Dendritic cell treated with granulocyte-macrophage colony-stimulating factor and Interleukin-4, amounts not matched to agents 40 ng/mL and 50 ng/mL, for 4 days (primary cell): ENCODE measurements at regions not wholly inside any gene's neighbourhood (a gene's known extent, or its start where the extent isn't known, plus 50 kb on each side); places are given as distances from the start of the nearest gene placed in this dataset.
"Not testable (repeated sequence)": the region's sequence is repeated elsewhere in the genome, so short reads cannot be mapped to it uniquely, and the experiment has no call there.

Source experiments
- H3K27ac Mint-ChIP-seq: one replicate; pipeline ENCODE4 v1.8.0; 2022; ENCODE audit warnings: mild to moderate bottlenecking, mixed read lengths
- H3K27me3 Mint-ChIP-seq: one replicate; pipeline ENCODE4 v1.8.0; 2022; ENCODE audit warnings: mild to moderate bottlenecking, mixed read lengths
- H3K36me3 Mint-ChIP-seq: one replicate; pipeline ENCODE4 v1.8.0; 2022; ENCODE audit warnings: low read depth, mixed read lengths
- H3K4me1 Mint-ChIP-seq: one replicate; pipeline ENCODE4 v1.8.0; 2022; ENCODE audit warnings: low read depth, mixed read lengths
- H3K4me3 Mint-ChIP-seq: one replicate; pipeline ENCODE4 v1.8.0; 2022; ENCODE audit warnings: mild to moderate bottlenecking, moderate library complexity, mixed read lengths
- H3K9me3 Mint-ChIP-seq: one replicate; pipeline ENCODE4 v1.8.0; 2022; ENCODE audit warnings: mixed read lengths
- intact Hi-C: fragments of 100-400 bp; cut with micrococcal nuclease; formaldehyde crosslinking; loops from one replicate; pipeline ENCODE4 v1.15.0; 2022

DNA sequence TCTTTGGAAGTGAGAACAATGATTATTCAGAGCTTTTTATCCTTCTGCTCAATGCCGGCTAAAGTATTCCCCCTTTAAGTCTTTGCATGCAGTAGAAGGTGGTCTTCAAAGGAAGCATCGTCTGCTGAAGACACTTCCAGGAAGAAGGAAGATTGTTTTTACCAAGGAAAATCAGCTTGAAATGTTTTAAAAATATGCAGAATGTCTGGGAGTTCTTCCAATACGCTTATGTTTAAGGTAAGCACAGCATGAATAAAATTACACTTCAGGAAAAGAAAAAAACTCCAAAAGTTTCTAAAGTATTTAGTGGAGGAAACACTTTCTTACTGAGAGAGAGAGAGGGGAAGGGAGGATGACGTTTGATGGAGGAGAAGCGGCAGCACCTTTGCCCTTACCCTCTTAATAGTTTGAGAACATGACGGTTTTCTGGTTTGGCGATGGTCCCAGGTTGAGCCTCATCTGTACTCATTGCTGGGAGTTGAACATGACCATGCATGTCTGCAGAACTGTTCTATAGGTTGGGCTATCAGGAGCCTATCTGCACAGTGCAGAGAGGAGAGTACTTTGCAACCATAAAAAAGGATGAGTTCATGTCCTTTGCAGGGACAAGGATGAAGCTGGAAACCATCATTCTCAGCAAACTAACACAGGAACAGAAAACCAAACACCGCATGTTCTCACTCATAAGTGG is 338.1 kb downstream of the ACTR3B start:
- Mint-ChIP-seq H3K4me1 (no peaks in the 10 kb centered on the region), H3K9me3 (peaks cover 24% of the 10 kb centered on the region), H3K4me3 (no peak overlapping the region), H3K36me3 (no peaks in the 10 kb centered on the region), H3K27ac (no peak overlapping the region), H3K27me3 (no peaks in the 10 kb centered on the region)
- intact Hi-C loops = no loop called here

DNA sequence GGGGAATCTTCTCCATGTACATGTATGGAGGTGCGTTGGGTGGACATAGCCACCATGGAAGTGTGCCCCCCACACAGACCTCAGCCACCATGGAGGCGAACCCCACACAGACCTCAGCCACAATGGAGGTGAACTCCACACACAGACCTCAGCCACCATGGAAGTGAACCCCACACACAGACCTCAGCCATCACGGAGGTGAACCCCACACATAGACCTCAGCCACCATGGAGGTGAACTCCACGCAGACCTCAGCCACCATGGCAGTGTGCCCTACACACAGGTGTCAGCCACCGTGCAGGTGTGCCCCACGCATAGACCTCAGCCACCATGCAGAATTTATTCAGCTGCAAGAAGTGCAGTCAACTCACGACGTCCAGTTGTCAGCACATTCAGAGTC is 339.7 kb downstream of the ACTR3B start:
- no peaks in the 10 kb centered on the region for H3K36me3 Mint-ChIP-seq
- H3K27me3 Mint-ChIP-seq = no peaks in the 10 kb centered on the region
- H3K4me3 Mint-ChIP-seq = no peak overlapping the region
- peaks cover 16% of the 10 kb centered on the region for H3K9me3 Mint-ChIP-seq
- H3K4me1 Mint-ChIP-seq = no peaks in the 10 kb centered on the region
- no peak overlapping the region for H3K27ac Mint-ChIP-seq
- intact Hi-C loops = no loop called here

GRCh38 chr7:153100691-153101237 is 341.2 kb downstream of the ACTR3B start:
- Mint-ChIP-seq H3K4me3 (no peak overlapping the region), H3K36me3 (no peaks in the 10 kb centered on the region), H3K9me3 (peaks cover 9% of the 10 kb centered on the region), H3K27me3 (no peaks in the 10 kb centered on the region), H3K27ac (no peak overlapping the region), H3K4me1 (no peaks in the 10 kb centered on the region)
- intact Hi-C loops = no loop called here

DNA sequence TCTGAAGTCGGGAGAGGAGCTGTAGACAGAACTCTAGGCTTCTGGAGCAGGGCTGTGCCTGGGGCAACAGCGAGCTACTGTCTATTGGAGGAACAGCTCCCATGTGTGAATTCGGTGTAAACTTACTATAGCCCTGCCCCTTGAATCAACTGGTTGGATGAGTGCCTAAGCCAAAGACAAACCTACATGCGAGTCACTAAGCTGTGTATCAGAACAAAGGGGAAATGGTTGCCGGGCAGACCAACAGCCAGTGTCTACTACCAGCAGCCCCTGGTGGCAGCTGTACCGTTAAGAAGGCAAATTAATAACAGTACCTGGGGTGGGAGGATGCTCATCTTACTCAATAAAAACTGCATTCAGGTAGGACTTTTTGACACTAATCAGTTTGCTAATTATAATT is 343.6 kb downstream of the ACTR3B start:
- Mint-ChIP-seq H3K27ac (no peak overlapping the region), H3K9me3 (peaks cover 10% of the 10 kb centered on the region)

DNA sequence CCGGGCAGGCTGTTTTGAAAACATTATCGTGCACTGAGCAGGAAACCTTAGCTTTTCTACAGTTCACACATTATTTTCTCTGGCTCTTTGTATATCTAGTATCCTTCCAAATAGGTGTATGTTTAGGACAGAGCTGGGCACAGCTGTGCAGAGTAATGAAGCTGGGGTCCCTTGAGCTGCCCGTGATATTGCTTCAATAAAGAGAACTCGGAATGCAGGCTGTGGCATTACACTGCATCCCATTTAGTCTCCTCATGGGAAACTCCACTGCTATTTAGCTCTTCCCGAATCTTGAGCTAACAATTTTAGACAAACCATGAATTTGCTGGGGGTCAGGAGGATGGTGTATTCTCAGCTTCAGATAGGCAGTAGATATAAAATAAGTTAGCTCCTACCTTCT is 348.3 kb downstream of the ACTR3B start:
- Mint-ChIP-seq H3K4me3 (no peak overlapping the region), H3K27ac (no peak overlapping the region), H3K4me1 (no peaks in the 10 kb centered on the region)

More for the DNA sequence above, 343.6 kb downstream of the ACTR3B start:
- H3K36me3 Mint-ChIP-seq = no peaks in the 10 kb centered on the region
- no peaks in the 10 kb centered on the region for H3K4me1 Mint-ChIP-seq
- no peaks in the 10 kb centered on the region for H3K27me3 Mint-ChIP-seq
- intact Hi-C loops = no loop called here
- no peak overlapping the region for H3K4me3 Mint-ChIP-seq

DNA sequence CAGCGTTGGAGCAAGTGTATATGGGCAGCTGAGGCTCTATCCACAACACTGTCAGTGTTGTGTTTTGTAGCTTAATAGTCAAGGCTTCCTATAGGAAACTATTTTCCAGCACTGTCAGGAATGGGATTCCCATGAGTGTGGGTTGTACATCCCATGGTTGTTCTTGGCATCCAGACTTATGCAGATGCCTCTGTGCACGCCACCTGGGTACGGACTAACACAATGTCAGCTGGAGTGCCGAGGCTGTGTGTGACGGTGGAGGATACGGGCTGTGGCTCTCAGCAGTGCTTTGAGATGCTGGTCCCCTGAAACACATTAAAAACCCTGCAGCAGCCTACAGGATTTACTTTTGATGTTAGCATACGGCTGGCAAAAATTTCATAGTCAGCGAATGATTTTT is 350.0 kb downstream of the ACTR3B start:
- no peaks in the 10 kb centered on the region for H3K27me3 Mint-ChIP-seq
- no peaks in the 10 kb centered on the region for H3K4me1 Mint-ChIP-seq
- no peaks in the 10 kb centered on the region for H3K36me3 Mint-ChIP-seq
- no peak overlapping the region for H3K27ac Mint-ChIP-seq
- no peak overlapping the region for H3K4me3 Mint-ChIP-seq
- intact Hi-C loops = no loop called here
- H3K9me3 Mint-ChIP-seq = peaks cover 51% of the 10 kb centered on the region

More for the DNA sequence above, 348.3 kb downstream of the ACTR3B start:
- H3K27me3 Mint-ChIP-seq = no peaks in the 10 kb centered on the region
- peaks cover 39% of the 10 kb centered on the region for H3K9me3 Mint-ChIP-seq
- intact Hi-C loops = no loop called here
- no peaks in the 10 kb centered on the region for H3K36me3 Mint-ChIP-seq

GRCh38 chr7:153110606-153111005 is 351.1 kb downstream of the ACTR3B start:
- Mint-ChIP-seq H3K27me3 (no peaks in the 10 kb centered on the region), H3K4me3 (no peak overlapping the region), H3K9me3 (peaks cover 45% of the 10 kb centered on the region), H3K36me3 (no peaks in the 10 kb centered on the region), H3K27ac (no peak overlapping the region), H3K4me1 (no peaks in the 10 kb centered on the region)
- intact Hi-C loops = no loop called here

GRCh38 chr7:153122255-153122654 is 362.7 kb downstream of the ACTR3B start:
- H3K27ac Mint-ChIP-seq, H3K4me1 Mint-ChIP-seq, H3K27me3 Mint-ChIP-seq, intact Hi-C loops, H3K36me3 Mint-ChIP-seq, H3K4me3 Mint-ChIP-seq: not testable (repeated sequence)
- peaks cover 35% of the 10 kb centered on the region for H3K9me3 Mint-ChIP-seq

DNA sequence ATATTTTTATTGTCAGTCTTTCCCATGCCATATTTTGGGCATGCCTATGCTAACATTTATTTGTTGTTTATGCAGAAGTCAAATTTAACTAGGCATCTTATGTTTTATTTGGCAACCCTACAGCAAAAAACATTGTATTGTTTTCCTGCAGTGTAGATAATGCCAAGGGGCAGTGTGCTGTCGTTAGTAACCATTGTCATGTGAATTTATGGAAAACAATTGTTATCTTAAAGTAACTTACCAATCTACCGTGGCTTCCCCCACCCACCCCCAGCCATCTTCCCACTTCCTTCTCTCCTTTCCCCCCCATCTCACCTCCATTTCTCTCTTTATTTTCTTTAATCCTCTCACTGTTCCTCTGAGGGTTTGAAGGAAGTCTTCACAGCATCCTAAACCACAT is 370.5 kb downstream of the ACTR3B start:
- Mint-ChIP-seq H3K36me3 (no peaks in the 10 kb centered on the region), H3K4me3 (no peak overlapping the region), H3K27ac (no peak overlapping the region), H3K27me3 (no peaks in the 10 kb centered on the region), H3K4me1 (no peaks in the 10 kb centered on the region), H3K9me3 (peaks cover 32% of the 10 kb centered on the region)
- intact Hi-C loops = no loop called here

DNA sequence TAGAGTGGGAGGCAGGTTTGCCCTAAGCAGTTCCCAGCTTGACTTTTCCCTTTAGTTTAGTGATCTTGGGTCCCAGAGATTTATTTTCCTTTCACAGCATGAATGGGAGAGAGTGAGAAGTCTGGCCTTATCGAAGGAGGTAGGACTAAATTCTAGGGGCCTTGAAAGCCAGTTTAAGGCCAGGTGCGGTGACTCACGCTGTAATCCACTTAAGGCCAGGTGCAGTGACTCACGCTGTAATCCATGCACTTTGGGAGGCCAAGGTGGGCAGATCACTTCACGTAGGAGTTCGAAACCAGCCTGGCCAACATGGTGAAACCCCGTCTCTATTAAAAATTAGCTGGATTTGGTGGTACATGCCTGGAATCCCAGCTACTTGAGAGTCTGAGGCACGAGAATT is 392.2 kb downstream of the ACTR3B start:
- no peak overlapping the region for H3K27ac Mint-ChIP-seq
- H3K4me1 Mint-ChIP-seq = no peaks in the 10 kb centered on the region
- intact Hi-C loops = no loop called here
- no peaks in the 10 kb centered on the region for H3K36me3 Mint-ChIP-seq
- H3K4me3 Mint-ChIP-seq = no peak overlapping the region
- peaks cover 49% of the 10 kb centered on the region for H3K9me3 Mint-ChIP-seq
- H3K27me3 Mint-ChIP-seq = no peaks in the 10 kb centered on the region

DNA sequence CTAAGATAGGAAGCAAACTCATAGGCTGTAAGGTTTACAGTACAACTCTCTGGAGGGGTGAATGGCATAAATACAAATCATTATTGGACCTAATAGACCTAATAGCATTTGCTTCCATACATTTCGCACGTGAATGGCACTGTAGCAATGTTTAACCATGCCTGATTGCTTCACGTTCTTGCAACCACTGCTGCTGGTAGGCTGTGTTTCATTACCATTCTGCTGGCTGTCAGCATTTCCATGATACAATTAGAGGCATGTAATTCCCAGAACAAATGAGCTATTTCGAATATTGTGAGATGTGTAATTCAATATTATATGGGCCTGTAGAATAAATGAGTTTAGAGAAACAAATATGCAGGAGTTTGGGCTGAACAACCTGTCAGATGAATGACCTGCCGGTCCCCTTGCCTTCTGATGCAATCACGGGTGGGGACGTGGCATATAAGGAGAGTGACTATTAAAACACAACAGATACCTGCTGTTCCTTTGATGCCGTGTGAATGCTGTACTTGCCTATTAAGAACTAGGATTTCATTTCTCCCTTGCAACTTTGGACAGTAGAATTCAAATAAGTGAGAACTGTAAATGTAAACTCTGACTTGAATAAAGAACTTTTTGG is 393.4 kb downstream of the ACTR3B start:
- peaks cover 47% of the 10 kb centered on the region for H3K9me3 Mint-ChIP-seq
- no peak overlapping the region for H3K4me3 Mint-ChIP-seq
- no peak overlapping the region for H3K27ac Mint-ChIP-seq
- H3K36me3 Mint-ChIP-seq = no peaks in the 10 kb centered on the region
- H3K4me1 Mint-ChIP-seq = no peaks in the 10 kb centered on the region
- intact Hi-C loops = no loop called here
- H3K27me3 Mint-ChIP-seq = no peaks in the 10 kb centered on the region

DNA sequence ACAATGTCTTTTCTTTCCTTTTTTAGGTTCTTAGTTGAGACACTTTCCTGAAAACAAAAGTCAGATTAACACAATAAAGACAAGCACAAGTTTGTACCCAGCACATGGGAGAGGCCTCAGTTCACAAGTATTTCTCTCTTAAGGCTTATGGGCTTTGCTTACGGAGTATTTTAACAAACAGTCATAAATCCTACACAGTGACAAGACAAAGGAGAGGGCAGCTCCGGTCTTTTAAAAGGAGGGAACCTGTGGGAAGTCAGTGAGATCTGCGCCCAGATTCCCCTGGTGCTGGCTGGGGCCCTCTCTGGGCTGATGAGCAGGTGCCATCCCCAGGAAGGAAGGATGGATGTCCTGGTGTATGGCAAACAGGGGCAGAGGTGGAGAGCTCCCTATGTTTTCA is 398.6 kb downstream of the ACTR3B start:
- Mint-ChIP-seq H3K4me3 (no peak overlapping the region), H3K27me3 (no peaks in the 10 kb centered on the region), H3K9me3 (peaks cover 50% of the 10 kb centered on the region), H3K36me3 (no peaks in the 10 kb centered on the region), H3K4me1 (no peaks in the 10 kb centered on the region), H3K27ac (no peak overlapping the region)
- intact Hi-C loops = no loop called here

DNA sequence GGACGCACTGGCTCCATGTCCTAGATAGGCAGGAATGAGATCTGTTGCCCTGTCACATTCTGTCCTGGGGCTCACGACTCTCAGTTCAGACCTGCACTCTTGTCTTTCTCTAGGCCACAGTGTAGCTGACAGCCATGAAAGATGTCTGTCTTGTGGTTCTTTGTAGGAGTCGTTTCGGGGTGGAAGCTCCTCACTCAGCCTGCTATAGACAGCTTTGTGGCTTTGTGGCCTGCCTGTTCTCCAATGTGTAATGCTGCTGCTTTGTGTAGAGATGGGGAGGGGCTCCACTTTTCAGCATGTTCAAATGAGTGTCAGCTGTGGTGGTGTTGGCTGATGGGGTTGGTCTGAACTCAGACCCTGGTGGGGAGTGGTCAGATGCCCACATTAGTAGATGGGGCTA is 410.7 kb downstream of the ACTR3B start:
- no peaks in the 10 kb centered on the region for H3K27me3 Mint-ChIP-seq
- no peaks in the 10 kb centered on the region for H3K36me3 Mint-ChIP-seq
- H3K4me3 Mint-ChIP-seq = no peak overlapping the region
- intact Hi-C loops = no loop called here
- H3K4me1 Mint-ChIP-seq = no peaks in the 10 kb centered on the region
- no peak overlapping the region for H3K27ac Mint-ChIP-seq
- peaks cover 63% of the 10 kb centered on the region for H3K9me3 Mint-ChIP-seq

DNA sequence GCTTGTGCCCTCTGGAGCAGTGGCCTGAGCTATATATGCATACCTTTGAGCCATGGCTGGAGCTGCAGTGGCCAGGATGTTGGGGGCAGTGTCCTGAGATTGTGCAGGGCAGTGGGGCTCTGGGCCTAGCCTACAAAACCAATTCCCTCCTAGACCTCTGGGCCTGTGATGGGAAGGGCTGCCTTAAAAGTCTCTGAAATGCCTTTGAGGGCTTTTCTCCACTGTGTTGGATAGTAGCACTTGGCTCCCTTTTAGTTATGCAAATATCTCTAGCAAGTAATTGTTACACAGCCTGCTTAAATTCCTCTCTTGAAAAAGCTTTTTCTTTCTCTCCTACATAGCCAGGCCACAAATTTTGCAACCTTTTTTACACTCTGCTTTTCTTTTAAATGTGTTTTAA is 426.4 kb downstream of the ACTR3B start:
- H3K4me1 Mint-ChIP-seq = no peaks in the 10 kb centered on the region
- H3K27ac Mint-ChIP-seq = no peak overlapping the region
- H3K27me3 Mint-ChIP-seq = no peaks in the 10 kb centered on the region
- intact Hi-C loops = no loop called here
- H3K36me3 Mint-ChIP-seq = no peaks in the 10 kb centered on the region
- H3K4me3 Mint-ChIP-seq = no peak overlapping the region
- H3K9me3 Mint-ChIP-seq = peaks cover 7% of the 10 kb centered on the region

- H3K36me3 Mint-ChIP-seq = no peaks in the 10 kb centered on the region
- no peak overlapping the region for H3K27ac Mint-ChIP-seq
- intact Hi-C loops = no loop called here
- no peaks in the 10 kb centered on the region for H3K27me3 Mint-ChIP-seq
- H3K9me3 Mint-ChIP-seq = peaks cover 7% of the 10 kb centered on the region
- no peaks in the 10 kb centered on the region for H3K4me1 Mint-ChIP-seq
- H3K4me3 Mint-ChIP-seq = no peak overlapping the region
These were observed 428.6 kb downstream of the ACTR3B start for GRCh38 chr7:153188161-153188560.
